GM12892 (cell line): ENCODE measurements at regions not wholly inside any gene's neighbourhood (a gene's known extent, or its start where the extent isn't known, plus 50 kb on each side); places are given as distances from the start of the nearest gene placed in this dataset.
"Not testable (repeated sequence)": the region's sequence is repeated elsewhere in the genome, so short reads cannot be mapped to it uniquely, and the experiment has no call there.

Experiments
- DNase-seq: peaks from one replicate; pipeline ENCODE4 v3.0.0; 2011; ENCODE audit not compliant: insufficient read length
- FAIRE-seq: peaks from 2 replicates; lab custom pipeline; 2011; peaks lifted over from hg19 to GRCh38; lab: Jason Lieb, UNC
- POLR2A ChIP-seq: IDR thresholded peaks from 2 replicates; pipeline ENCODE4 v1.6.1; 2011; ENCODE audit warnings: low read depth, low read length, control low read depth
- POLR2AphosphoS5 ChIP-seq: IDR thresholded peaks from 2 replicates; pipeline ENCODE4 v1.6.1; 2011; ENCODE audit warnings: low read depth, low read length, control low read depth
- TAF1 ChIP-seq: IDR thresholded peaks from 2 replicates; pipeline ENCODE4 v1.6.1; 2011; ENCODE audit warnings: low read depth, mild to moderate bottlenecking, control low read depth, low read length, borderline replicate concordance

GRCh38 chr2:128661311-128661710 is 342.6 kb upstream of the HS6ST1 start:
- DNase-seq (no peak), FAIRE-seq (no peak)
- TF ChIP-seq TAF1 (no peak), POLR2AphosphoS5 (no peak), POLR2A (no peak)

- TF ChIP-seq POLR2A (no peak), TAF1 (no peak), POLR2AphosphoS5 (no peak)
- DNase-seq (no peak), FAIRE-seq (no peak)
These were observed 343.4 kb upstream of the HS6ST1 start for GRCh38 chr2:128662051-128662471.

GRCh38 chr2:128663371-128664050 is 344.8 kb upstream of the HS6ST1 start:
- DNase-seq: no peak
- FAIRE-seq: no peak

GRCh38 chr2:128664499-128664971 is 345.9 kb upstream of the HS6ST1 start:
- FAIRE-seq (no peak), DNase-seq (no peak)
- TF ChIP-seq TAF1 (no peak), POLR2A (no peak), POLR2AphosphoS5 (no peak)

More at GRCh38 chr2:128663371-128664050, 344.8 kb upstream of the HS6ST1 start:
- TF ChIP-seq POLR2A: no peak
- TF ChIP-seq TAF1: no peak
- no peak for TF ChIP-seq POLR2AphosphoS5

GRCh38 chr2:128665113-128665512 is 346.4 kb upstream of the HS6ST1 start:
- TF ChIP-seq POLR2A (no peak), TAF1 (no peak), POLR2AphosphoS5 (no peak)
- FAIRE-seq: no peak
- no peak for DNase-seq

- TF ChIP-seq POLR2AphosphoS5 (no peak), TAF1 (no peak), POLR2A (no peak)
- FAIRE-seq: no peak
- no peak for DNase-seq
These were observed 347.9 kb upstream of the HS6ST1 start for GRCh38 chr2:128666596-128666995.

GRCh38 chr2:128667391-128667790 is 348.7 kb upstream of the HS6ST1 start:
- DNase-seq: no peak
- no peak for TF ChIP-seq TAF1
- TF ChIP-seq POLR2A: no peak
- TF ChIP-seq POLR2AphosphoS5: no peak
- no peak for FAIRE-seq

GRCh38 chr2:128668946-128669345 is 350.3 kb upstream of the HS6ST1 start:
- TF ChIP-seq POLR2A (no peak), POLR2AphosphoS5 (no peak), TAF1 (no peak)
- FAIRE-seq: no peak
- no peak for DNase-seq

- no peak for FAIRE-seq
These were observed 351.4 kb upstream of the HS6ST1 start for GRCh38 chr2:128670066-128670465.

GRCh38 chr2:128671981-128672757 is 353.5 kb upstream of the HS6ST1 start:
- not testable (repeated sequence) for FAIRE-seq, DNase-seq

More at GRCh38 chr2:128670066-128670465, 351.4 kb upstream of the HS6ST1 start:
- TF ChIP-seq TAF1 (no peak), POLR2A (no peak), POLR2AphosphoS5 (no peak)
- DNase-seq: no peak

GRCh38 chr2:128679680-128680079 is 361.0 kb upstream of the HS6ST1 start:
- not testable (repeated sequence) for DNase-seq, FAIRE-seq

GRCh38 chr2:128681507-128681906 is 362.8 kb upstream of the HS6ST1 start:
- FAIRE-seq (no peak), DNase-seq (no peak)
- TF ChIP-seq POLR2A (no peak), TAF1 (no peak), POLR2AphosphoS5 (no peak)
